ENCODE measurements at regions not wholly inside any gene's neighbourhood (a gene's known extent, or its start where the extent isn't known, plus 50 kb on each side); places are given as distances from the start of the nearest gene placed in this dataset.
"Not testable (repeated sequence)": the region's sequence is repeated elsewhere in the genome, so short reads cannot be mapped to it uniquely, and the experiment has no call there.

DNA sequence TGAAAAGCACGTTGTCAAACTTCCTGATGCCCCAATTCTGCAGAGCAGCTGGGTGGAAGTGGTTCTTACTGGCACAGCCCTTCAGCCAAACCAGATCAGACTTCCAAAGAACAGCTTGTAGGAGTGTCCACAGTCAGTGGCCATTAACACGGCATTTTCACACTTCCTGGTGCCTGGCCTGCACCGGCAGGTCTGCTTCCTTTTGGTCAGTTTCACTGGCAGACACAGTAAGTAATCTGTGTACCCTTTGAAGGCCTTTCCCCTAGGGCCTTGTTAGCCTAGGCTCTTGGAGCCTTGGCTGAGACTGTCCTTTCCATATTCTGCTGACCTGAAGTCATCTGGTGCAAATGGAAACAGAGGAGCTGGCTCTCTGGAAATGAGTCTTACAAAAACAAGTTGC, 297.5 kb upstream of the TNC start:
- Histone ChIP-seq H3K27ac (no peak overlapping the region), H3K4me3 (ENCODE audit: low read depth, low read length) (no peak overlapping the region)
- TF ChIP-seq, protein P1, sequence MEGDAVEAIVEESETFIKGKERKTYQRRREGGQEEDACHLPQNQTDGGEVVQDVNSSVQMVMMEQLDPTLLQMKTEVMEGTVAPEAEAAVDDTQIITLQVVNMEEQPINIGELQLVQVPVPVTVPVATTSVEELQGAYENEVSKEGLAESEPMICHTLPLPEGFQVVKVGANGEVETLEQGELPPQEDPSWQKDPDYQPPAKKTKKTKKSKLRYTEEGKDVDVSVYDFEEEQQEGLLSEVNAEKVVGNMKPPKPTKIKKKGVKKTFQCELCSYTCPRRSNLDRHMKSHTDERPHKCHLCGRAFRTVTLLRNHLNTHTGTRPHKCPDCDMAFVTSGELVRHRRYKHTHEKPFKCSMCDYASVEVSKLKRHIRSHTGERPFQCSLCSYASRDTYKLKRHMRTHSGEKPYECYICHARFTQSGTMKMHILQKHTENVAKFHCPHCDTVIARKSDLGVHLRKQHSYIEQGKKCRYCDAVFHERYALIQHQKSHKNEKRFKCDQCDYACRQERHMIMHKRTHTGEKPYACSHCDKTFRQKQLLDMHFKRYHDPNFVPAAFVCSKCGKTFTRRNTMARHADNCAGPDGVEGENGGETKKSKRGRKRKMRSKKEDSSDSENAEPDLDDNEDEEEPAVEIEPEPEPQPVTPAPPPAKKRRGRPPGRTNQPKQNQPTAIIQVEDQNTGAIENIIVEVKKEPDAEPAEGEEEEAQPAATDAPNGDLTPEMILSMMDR (IDR thresholded peaks at IDR 0.05; ENCODE audit: low read depth, low read length), result no peak

DNA sequence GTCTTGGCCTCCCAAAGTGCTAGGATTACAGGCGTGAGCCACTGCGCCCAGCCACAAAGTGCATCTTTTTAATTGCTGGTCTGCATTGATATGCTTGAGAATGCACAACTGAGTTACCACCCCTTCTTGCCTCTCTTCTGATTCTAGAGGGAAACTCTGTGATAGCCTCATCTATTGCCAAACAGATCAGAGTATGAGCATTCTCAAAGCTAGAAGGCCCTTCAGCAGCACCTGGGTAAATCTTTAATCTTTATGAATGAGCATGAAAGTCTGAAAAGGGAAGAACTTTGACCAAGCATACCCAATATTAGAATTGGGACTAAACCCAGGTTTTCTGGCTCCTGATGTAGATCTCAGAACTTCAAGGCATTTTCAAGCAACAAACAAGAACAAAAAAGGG, 298.3 kb upstream of the TNC start:
- peaks cover 6% of the 10 kb centered on the region for H3K9me3 ChIP-seq (ENCODE audit: severe bottlenecking)
- H3K27me3 ChIP-seq (ENCODE audit: insufficient read depth, low read depth, severe bottlenecking), result no peaks in the 10 kb centered on the region
- DNase-seq, result no peak
- H3K4me3 ChIP-seq (ENCODE audit: low read depth, low read length), result no peak overlapping the region
- H3K36me3 ChIP-seq, result no peaks in the 10 kb centered on the region
- TF ChIP-seq, protein P1 (IDR thresholded peaks at IDR 0.05; ENCODE audit: low read depth, low read length), result no peak
- no peak overlapping the region for H3K27ac ChIP-seq

More for the DNA sequence above, 297.5 kb upstream of the TNC start:
- Histone ChIP-seq H3K27me3 (ENCODE audit: insufficient read depth, low read depth, severe bottlenecking) (no peaks in the 10 kb centered on the region), H3K9me3 (ENCODE audit: severe bottlenecking) (peaks cover 2% of the 10 kb centered on the region), H3K36me3 (no peaks in the 10 kb centered on the region)
- no peak for DNase-seq

DNA sequence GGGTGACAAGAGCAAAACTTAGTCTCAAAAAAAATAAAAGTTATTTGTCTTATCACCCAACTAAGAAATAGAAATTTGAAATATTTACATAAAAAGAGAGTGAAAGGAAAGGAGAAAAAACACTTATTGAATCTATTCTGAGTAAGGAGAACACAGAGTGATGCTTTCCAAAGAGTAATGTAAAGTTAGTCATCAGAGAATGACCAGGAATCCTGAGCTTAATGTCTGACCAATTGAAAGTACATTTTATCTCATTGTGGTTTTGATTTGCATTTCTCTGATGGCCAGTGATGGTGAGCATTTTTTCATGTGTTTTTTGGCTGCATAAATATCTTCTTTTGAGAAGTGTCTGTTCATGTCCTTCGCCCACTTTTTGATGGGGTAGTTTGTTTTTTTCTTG, 300.2 kb upstream of the TNC start:
- not testable (repeated sequence) for DNase-seq; H3K4me3 ChIP-seq (ENCODE audit: low read depth, low read length); H3K36me3 ChIP-seq; H3K27me3 ChIP-seq (ENCODE audit: insufficient read depth, low read depth, severe bottlenecking); H3K27ac ChIP-seq
- H3K9me3 ChIP-seq (ENCODE audit: severe bottlenecking), result peaks cover 12% of the 10 kb centered on the region

DNA sequence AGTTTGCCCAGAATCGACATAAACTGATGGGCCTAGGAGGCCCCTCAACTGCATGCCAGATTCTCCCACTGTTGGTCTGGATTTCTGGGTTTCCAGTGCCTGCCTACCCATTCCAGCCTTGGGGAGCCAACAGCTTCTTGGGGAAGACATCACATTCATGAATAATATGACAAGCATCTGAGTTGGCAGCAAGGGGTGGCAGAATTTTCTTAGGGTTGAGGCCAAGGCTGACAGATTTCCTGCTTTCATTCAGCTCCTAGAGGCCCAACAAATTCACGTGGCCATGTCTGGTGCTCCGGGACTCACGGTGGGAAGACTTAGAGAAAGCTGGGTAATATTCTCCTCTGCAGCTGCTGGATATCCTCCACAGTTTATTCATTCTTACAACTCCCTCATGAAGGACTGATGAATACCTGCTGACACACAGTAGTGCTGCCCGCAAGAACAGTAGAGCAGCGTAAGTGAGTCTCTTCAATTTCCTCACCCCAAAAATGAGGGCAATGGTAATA, 305.0 kb upstream of the TNC start:
- Histone ChIP-seq H3K9me3 (ENCODE audit: severe bottlenecking) (peaks cover 32% of the 10 kb centered on the region), H3K36me3 (no peaks in the 10 kb centered on the region), H3K27me3 (ENCODE audit: insufficient read depth, low read depth, severe bottlenecking) (no peaks in the 10 kb centered on the region), H3K27ac (no peak overlapping the region), H3K4me3 (ENCODE audit: low read depth, low read length) (no peak overlapping the region)
- TF ChIP-seq, protein P1 (IDR thresholded peaks at IDR 0.05; ENCODE audit: low read depth, low read length), result no peak
- no peak for DNase-seq

DNA sequence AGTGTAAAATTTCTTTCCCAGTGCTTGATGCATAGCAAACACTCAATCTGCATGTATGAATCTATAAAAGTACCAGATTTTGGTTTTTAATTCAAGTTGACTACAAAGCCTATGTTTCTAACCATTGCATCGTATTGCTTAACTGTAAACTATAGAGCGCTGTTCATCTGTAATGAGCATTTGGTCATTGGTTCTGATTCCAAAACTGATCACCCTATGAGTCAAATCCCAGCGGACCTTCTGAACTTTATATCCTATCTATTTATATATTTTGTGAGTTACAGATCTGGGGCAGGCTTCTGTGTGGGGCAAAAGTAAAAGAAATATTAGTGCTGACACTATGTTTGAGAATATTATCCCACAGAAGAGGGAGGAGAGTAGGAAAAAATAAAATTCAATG, 305.7 kb upstream of the TNC start:
- Histone ChIP-seq H3K27ac (no peak overlapping the region), H3K9me3 (ENCODE audit: severe bottlenecking) (peaks cover 32% of the 10 kb centered on the region), H3K4me3 (ENCODE audit: low read depth, low read length) (no peak overlapping the region), H3K27me3 (ENCODE audit: insufficient read depth, low read depth, severe bottlenecking) (no peaks in the 10 kb centered on the region), H3K36me3 (no peaks in the 10 kb centered on the region)
- TF ChIP-seq, protein P1 (IDR thresholded peaks at IDR 0.05; ENCODE audit: low read depth, low read length), result no peak
- no peak for DNase-seq

DNA sequence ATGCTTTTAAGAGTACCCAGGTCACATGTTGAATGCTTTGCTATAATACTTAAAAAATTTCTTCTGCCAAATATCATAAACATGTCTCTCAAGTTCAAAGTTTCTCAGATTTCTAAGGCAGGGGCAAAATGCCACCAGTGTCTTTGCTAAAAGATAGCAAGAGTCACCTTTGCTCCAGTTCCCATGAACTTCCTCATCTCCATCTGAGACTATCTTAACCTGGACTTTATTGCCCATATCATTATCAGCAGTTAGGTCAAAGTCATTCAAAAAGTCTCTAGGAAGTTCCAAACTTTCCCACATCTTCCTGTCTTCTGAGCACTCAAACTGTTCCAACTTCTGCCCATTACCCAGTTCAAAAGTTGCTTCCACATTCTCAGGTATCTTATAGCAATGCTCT, 307.6 kb upstream of the TNC start:
- H3K4me3 ChIP-seq (ENCODE audit: low read depth, low read length), result no peak overlapping the region
- TF ChIP-seq, protein P1 (IDR thresholded peaks at IDR 0.05; ENCODE audit: low read depth, low read length), result no peak
- DNase-seq, result no peak
- no peak overlapping the region for H3K27ac ChIP-seq
- peaks cover 28% of the 10 kb centered on the region for H3K9me3 ChIP-seq (ENCODE audit: severe bottlenecking)
- H3K36me3 ChIP-seq, result no peaks in the 10 kb centered on the region
- H3K27me3 ChIP-seq (ENCODE audit: insufficient read depth, low read depth, severe bottlenecking), result no peaks in the 10 kb centered on the region

Measured in WERI-Rb-1 (cell line).